ENCODE measurements at regions not wholly inside any gene's neighbourhood (a gene's known extent, or its start where the extent isn't known, plus 50 kb on each side); places are given as distances from the start of the nearest gene placed in this dataset.

DNA sequence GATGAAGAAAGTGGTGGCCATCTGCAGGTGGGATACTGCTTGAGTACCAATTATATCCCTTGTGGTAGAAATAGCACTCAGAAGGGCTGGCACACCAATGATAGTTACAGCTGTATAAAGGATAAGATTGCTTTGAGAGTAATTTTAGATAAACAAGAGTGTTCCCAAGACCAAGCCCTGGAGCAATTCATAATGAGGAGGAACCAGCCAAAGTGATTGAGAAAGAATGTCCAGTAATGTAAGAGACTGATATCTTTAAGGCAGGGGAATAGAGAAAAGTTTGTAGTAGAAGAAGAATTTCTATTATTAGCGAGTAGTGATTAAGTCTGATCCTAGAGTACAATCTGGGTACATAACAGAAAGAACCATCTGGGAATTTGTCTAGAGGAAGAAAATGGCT lies 945.1 kb downstream of the OTOL1 start:
- no CpG with 5 or more reads among the region's 1 CpG for WGBS (ENCODE audit: extremely low coverage, insufficient read length, low lambda C conversion rate)
- H3K4me3 Mint-ChIP-seq, result no peak overlapping the region

More for the DNA sequence above, 945.1 kb downstream of the OTOL1 start:
- no peak overlapping the region for H3K9ac ChIP-seq (ENCODE audit: extremely low read depth, insufficient read length, low read length)
- no peak overlapping the region for H3K18ac ChIP-seq (ENCODE audit: insufficient read length, low read depth, low read length)
- Mint-ChIP-seq H3K36me3 (ENCODE audit: insufficient read depth in 1 of 3, low read depth in 3 of 3) (peaks cover 0 to 11% (median 0%) of the 10 kb centered on the region in 3 experiments; a peak in 2 of 7 replicates), H3K9me3 (peaks cover 0 to 3% of the 10 kb centered on the region in 2 experiments; a peak in 2 of 5 replicates), H3K4me1 (no peaks in the 10 kb centered on the region), H3K27me3 (ENCODE audit: low read depth) (no peaks in the 10 kb centered on the region), H3K27ac (no peak overlapping the region; a peak in 1 of 7 replicates)
- no peaks in the 10 kb centered on the region for H3K27me3 ChIP-seq (ENCODE audit: insufficient read depth, low read length)
- H3K4me2 ChIP-seq (ENCODE audit: insufficient read depth, insufficient read length, low read length), result no peak overlapping the region
- H2BK20ac ChIP-seq (ENCODE audit: low read depth, low read length, poor library complexity, severe bottlenecking), result no peak overlapping the region
- no peak overlapping the region for H3K23ac ChIP-seq (ENCODE audit: insufficient read length, low read depth, low read length)
- no peaks in the 10 kb centered on the region for H3K79me2 ChIP-seq (ENCODE audit: insufficient read depth, low read length)
- H3K79me1 ChIP-seq (ENCODE audit: insufficient read depth, low read depth, low read length, poor library complexity, severe bottlenecking), result no peaks in the 10 kb centered on the region
- H3K14ac ChIP-seq (ENCODE audit: insufficient read depth, low read length), result no peak overlapping the region
- H3K27ac ChIP-seq (ENCODE audit: insufficient read length, low read depth, low read length), result no peak overlapping the region
- no peaks in the 10 kb centered on the region for H3K4me1 ChIP-seq (ENCODE audit: insufficient read depth, low read length)
- no peak overlapping the region for H4K91ac ChIP-seq (ENCODE audit: insufficient read length, low read depth, low read length)
- no peak overlapping the region for H3K4ac ChIP-seq (ENCODE audit: low read depth, low read length)
- no peak overlapping the region for H2BK12ac ChIP-seq (ENCODE audit: insufficient read length, low read depth, low read length)
- H2BK120ac ChIP-seq (ENCODE audit: low read depth, low read length, poor library complexity, severe bottlenecking), result no peak overlapping the region
- H4K8ac ChIP-seq (replicated peaks; ENCODE audit: insufficient read length, low read depth, low read length), result no peak overlapping the region
- no peak overlapping the region for H2AFZ ChIP-seq (ENCODE audit: low read length)
- H3K9me3 ChIP-seq (ENCODE audit: control insufficient read depth, low read depth, low read length), result no peaks in the 10 kb centered on the region
- H4K20me1 ChIP-seq (ENCODE audit: control insufficient read depth, insufficient read depth, insufficient read length), result no peaks in the 10 kb centered on the region
- H2BK5ac ChIP-seq (ENCODE audit: insufficient read length, low read length), result no peak overlapping the region
- DNase-seq, result no peak
- H3K23me2 ChIP-seq (ENCODE audit: insufficient read length, low read depth, low read length, poor library complexity, severe bottlenecking), result no peaks in the 10 kb centered on the region
- no peak overlapping the region for H2AK5ac ChIP-seq (ENCODE audit: insufficient read length, low read length)
- no peak overlapping the region for H3T11ph ChIP-seq (ENCODE audit: low read length)
- H2BK15ac ChIP-seq (ENCODE audit: low read depth, low read length), result no peak overlapping the region
- no peak overlapping the region for H4K5ac ChIP-seq (ENCODE audit: insufficient read length, low read depth, low read length)
- H3K56ac ChIP-seq (ENCODE audit: insufficient read length, low read depth, low read length), result no peak overlapping the region
- TF ChIP-seq, protein P1, sequence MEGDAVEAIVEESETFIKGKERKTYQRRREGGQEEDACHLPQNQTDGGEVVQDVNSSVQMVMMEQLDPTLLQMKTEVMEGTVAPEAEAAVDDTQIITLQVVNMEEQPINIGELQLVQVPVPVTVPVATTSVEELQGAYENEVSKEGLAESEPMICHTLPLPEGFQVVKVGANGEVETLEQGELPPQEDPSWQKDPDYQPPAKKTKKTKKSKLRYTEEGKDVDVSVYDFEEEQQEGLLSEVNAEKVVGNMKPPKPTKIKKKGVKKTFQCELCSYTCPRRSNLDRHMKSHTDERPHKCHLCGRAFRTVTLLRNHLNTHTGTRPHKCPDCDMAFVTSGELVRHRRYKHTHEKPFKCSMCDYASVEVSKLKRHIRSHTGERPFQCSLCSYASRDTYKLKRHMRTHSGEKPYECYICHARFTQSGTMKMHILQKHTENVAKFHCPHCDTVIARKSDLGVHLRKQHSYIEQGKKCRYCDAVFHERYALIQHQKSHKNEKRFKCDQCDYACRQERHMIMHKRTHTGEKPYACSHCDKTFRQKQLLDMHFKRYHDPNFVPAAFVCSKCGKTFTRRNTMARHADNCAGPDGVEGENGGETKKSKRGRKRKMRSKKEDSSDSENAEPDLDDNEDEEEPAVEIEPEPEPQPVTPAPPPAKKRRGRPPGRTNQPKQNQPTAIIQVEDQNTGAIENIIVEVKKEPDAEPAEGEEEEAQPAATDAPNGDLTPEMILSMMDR (conservative IDR thresholded peaks at IDR 0.05), result no peak

Data from H9 (cell line).